ENCODE measurements at regions not wholly inside any gene's neighbourhood (a gene's known extent, or its start where the extent isn't known, plus 50 kb on each side); places are given as distances from the start of the nearest gene placed in this dataset.
"Not testable (repeated sequence)": the region's sequence is repeated elsewhere in the genome, so short reads cannot be mapped to it uniquely, and the experiment has no call there.

DNA sequence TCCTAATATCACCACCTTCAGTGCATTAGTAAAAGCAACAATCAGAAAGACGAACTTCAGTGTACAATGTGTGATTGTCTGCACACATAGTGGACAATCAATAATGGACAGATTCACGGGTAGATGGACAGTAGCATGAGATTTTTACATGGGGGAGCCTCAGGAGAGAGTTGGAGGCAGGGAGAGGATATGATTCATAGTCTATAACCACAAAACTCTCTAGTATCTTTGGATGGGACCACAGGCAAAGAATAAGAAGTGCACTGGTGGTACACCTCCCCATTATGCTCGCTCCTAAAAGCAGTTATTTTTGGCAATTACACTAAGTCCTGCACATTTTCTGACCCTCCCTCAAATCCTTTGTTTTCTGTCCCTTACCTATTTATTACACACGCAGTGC is 624.4 kb upstream of the ACTRT1 start:
- H3K4me3 ChIP-seq (ENCODE audit: low read depth, low read length): no peak overlapping the region
- TF ChIP-seq, protein P1, sequence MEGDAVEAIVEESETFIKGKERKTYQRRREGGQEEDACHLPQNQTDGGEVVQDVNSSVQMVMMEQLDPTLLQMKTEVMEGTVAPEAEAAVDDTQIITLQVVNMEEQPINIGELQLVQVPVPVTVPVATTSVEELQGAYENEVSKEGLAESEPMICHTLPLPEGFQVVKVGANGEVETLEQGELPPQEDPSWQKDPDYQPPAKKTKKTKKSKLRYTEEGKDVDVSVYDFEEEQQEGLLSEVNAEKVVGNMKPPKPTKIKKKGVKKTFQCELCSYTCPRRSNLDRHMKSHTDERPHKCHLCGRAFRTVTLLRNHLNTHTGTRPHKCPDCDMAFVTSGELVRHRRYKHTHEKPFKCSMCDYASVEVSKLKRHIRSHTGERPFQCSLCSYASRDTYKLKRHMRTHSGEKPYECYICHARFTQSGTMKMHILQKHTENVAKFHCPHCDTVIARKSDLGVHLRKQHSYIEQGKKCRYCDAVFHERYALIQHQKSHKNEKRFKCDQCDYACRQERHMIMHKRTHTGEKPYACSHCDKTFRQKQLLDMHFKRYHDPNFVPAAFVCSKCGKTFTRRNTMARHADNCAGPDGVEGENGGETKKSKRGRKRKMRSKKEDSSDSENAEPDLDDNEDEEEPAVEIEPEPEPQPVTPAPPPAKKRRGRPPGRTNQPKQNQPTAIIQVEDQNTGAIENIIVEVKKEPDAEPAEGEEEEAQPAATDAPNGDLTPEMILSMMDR (conservative IDR thresholded peaks at IDR 0.05; ENCODE audit: low read depth, low read length): no peak
- DNase-seq (ENCODE audit: low read depth): no peak

DNA sequence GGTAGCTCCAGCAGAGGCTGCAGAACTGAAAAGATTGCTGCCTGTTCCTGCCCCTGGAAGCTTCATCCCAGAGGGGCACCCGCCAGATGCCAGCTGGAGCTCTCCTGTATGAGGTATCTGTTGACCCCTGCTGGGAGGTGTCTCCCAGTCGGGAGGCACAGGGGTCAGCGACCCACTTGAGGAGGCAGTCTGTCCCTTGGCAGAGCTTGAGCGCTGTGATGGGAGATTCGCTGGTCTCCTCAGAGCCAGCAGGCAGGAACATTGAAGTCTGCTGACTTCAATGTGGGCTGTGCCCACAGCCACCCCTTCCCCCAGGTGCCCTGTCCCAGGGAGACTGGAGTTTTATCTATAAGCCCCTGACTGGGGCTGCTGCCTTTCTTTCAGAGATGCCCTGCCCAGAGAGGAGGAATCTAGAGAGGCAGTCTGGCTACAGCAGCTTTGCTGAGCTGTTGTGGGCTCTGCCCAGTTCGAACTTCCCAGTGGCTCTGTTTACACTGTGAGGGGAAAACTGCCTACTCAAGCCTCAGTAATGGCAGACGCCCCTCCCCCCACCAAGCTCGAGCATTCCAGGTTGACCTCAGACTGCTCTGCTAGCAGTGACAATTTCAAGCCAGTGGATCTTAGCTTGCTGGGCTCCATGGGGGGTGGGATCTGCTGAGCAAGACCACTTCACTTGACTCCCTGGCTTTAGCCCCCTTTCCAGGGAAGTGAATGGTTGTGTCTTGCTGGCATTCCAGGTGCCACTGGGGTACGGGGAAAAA is 622.3 kb upstream of the ACTRT1 start:
- H3K4me3 ChIP-seq (ENCODE audit: low read depth, low read length): not testable (repeated sequence)

DNA sequence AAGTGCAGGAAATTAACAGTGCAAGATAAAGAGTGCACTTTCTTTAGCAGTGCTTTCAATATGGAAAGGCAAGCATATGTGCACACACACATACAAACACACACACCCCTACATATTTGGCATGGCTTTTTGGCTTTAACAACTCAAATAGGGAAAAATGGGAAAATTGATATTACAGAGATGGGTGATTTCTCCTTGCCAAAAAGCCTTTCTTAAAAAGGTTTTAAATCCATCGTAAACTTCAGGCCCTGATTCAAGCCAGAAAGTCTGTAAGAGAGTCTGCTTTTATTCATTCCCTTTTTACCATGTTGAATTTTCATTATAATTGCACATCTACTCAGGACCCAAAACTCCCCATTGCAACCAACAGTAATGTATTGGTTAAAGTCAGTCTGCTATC is 612.0 kb upstream of the ACTRT1 start:
- DNase-seq (ENCODE audit: low read depth): no peak
- no peak overlapping the region for H3K4me3 ChIP-seq (ENCODE audit: low read depth, low read length)
- TF ChIP-seq, protein P1 (conservative IDR thresholded peaks at IDR 0.05; ENCODE audit: low read depth, low read length): no peak

More for the DNA sequence above, 622.3 kb upstream of the ACTRT1 start:
- not testable (repeated sequence) for DNase-seq (ENCODE audit: low read depth)

DNA sequence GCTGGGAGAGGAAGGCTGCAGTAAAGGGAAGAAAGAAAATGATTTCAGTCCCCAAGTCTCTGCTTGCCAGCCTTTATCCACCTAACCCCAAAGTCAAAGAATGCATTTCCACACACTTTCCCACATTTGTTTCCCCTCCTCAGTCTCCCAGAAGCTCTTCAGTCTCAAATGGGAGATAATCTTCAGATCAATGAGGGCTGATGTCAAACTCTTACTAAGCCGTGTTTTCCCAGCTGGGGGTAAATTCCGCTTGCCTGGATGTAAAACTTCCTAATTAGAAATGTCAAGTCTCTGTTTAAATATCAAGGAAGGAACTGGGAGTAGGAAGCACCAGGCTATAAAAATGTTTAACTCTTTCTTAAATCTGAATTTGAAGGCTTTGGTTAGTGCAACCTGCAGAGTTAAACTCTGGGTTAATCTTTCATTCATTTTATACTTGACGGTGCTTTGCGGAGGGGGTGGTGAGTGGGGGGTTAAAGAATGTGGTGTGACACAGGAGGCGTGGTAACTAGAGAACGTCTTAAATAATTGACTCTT is 601.4 kb upstream of the ACTRT1 start:
- H3K4me3 ChIP-seq (ENCODE audit: low read depth, low read length): no peak overlapping the region
- TF ChIP-seq, protein P1 (conservative IDR thresholded peaks at IDR 0.05; ENCODE audit: low read depth, low read length): no peak
- DNase-seq (ENCODE audit: low read depth): no peak

DNA sequence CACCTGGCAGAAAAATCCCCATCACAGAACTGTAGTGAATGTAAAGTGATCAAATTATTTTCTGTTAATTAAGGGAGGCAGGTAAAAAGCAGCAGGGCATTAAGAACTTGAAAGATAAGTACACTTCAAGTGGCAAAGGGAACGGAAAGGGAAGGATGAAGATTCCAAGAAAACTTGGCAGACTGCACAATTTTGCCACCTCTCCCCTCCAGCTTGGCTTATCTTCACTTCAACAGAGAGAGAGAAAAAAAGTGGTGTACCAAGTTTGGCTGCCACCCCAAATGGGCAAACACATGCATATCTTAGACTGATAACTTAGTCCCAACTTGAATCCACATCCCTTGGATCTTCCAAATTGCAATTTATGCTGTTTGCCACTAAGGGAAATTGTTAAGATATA is 598.1 kb upstream of the ACTRT1 start:
- TF ChIP-seq, protein P1 (conservative IDR thresholded peaks at IDR 0.05; ENCODE audit: low read depth, low read length): no peak
- H3K4me3 ChIP-seq (ENCODE audit: low read depth, low read length): no peak overlapping the region
- DNase-seq (ENCODE audit: low read depth): no peak

DNA sequence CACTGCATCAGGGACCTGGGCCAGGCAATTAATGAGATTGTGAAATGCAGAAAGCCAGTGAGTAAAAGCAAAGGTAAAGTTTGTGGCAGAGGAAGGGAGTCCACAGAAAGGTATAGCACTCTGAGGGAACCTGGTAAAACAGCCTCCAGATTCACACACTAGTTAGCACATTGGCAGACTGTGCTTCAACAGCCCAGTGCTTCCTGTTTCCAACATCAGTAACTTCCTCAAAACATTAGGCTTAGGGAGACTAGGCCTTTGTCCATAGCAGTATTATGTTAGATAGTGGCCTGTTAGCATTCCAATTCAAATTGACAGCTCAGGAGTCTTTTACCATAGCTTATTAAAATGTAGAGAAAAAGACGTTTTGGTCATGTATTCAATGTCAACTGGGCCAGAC is 582.6 kb upstream of the ACTRT1 start:
- DNase-seq (ENCODE audit: low read depth): no peak
- TF ChIP-seq, protein P1 (conservative IDR thresholded peaks at IDR 0.05; ENCODE audit: low read depth, low read length): no peak
- no peak overlapping the region for H3K4me3 ChIP-seq (ENCODE audit: low read depth, low read length)

DNA sequence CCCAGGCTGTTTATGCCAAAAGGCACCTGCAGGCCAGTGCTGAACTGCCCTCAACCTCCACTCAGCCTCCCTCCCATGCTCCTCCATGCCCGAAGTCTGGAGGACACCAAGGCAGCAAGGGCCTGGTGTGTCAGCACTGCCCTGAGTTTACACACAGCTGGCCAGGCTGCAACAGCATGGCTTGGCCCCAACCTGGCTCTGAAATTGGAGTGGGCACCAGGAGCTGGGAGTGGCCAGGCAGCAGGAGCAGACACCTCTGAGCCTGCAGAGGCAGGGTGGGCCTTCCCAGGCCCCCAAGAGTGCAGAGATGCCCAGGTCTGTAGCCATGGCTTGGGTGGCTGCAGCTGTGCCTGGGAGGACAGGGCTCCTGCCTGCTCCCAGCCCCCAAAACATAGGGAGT is 571.2 kb upstream of the ACTRT1 start:
- DNase-seq (ENCODE audit: low read depth): no peak
- no peak overlapping the region for H3K4me3 ChIP-seq (ENCODE audit: low read depth, low read length)
- TF ChIP-seq, protein P1 (conservative IDR thresholded peaks at IDR 0.05; ENCODE audit: low read depth, low read length): no peak

Measured in epithelial cell of proximal tubule (primary cell).